SK-N-SH (cell line): ENCODE measurements at regions not wholly inside any gene's neighbourhood (a gene's known extent, or its start where the extent isn't known, plus 50 kb on each side); places are given as distances from the start of the nearest gene placed in this dataset.

Source experiments
- FOSL2 ChIP-seq: IDR thresholded peaks from 2 replicates; pipeline ENCODE4 v1.4.0; 2012; ENCODE audit warnings: low read depth, mild to moderate bottlenecking, moderate library complexity, borderline replicate concordance
- GABPA ChIP-seq: IDR thresholded peaks from 2 replicates; pipeline ENCODE4 v1.4.0; 2012; ENCODE audit warnings: low read depth, mild to moderate bottlenecking
- ZBTB33 ChIP-seq: IDR thresholded peaks from 2 replicates; pipeline ENCODE4 v1.4.0; 2012; ENCODE audit warnings: low read depth, borderline replicate concordance
- TF ChIP-seq, protein P1 (sequence below): fragments of 200-600 bp; sonication (generic); IDR thresholded peaks from 2 replicates; pipeline ENCODE4 v1.6.1; 2017; ENCODE audit warnings: antibody characterized with exemption, mild to moderate bottlenecking, moderate library complexity

DNA sequence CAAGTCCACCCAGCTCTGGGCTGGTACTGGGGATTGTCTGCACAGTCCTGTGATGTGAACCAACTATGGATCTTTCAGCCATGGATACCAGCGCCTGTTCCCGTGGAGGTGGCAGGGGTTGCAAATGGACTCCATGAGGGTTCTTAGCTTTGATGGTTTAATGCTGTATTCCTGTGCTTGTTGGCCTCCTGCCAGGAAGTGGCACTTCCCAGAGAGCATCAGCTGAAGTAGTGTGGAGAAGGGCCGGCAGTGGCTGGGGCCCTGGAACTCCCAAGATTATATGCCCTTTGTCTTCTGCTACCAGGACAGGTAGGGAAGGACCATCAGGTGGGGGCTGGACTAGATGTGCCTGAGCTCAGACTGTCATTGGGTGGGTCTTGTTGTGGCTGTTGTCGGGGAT lies 1104.8 kb upstream of the COX7C start:
- TF ChIP-seq GABPA, result no peak
- no peak for TF ChIP-seq ZBTB33
- TF ChIP-seq FOSL2, result no peak
- TF ChIP-seq, protein P1, sequence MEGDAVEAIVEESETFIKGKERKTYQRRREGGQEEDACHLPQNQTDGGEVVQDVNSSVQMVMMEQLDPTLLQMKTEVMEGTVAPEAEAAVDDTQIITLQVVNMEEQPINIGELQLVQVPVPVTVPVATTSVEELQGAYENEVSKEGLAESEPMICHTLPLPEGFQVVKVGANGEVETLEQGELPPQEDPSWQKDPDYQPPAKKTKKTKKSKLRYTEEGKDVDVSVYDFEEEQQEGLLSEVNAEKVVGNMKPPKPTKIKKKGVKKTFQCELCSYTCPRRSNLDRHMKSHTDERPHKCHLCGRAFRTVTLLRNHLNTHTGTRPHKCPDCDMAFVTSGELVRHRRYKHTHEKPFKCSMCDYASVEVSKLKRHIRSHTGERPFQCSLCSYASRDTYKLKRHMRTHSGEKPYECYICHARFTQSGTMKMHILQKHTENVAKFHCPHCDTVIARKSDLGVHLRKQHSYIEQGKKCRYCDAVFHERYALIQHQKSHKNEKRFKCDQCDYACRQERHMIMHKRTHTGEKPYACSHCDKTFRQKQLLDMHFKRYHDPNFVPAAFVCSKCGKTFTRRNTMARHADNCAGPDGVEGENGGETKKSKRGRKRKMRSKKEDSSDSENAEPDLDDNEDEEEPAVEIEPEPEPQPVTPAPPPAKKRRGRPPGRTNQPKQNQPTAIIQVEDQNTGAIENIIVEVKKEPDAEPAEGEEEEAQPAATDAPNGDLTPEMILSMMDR, result no peak
